Spleen (tissue), 11 donors: ENCODE measurements at regions not wholly inside any gene's neighbourhood (a gene's known extent, or its start where the extent isn't known, plus 50 kb on each side); places are given as distances from the start of the nearest gene placed in this dataset.

Source experiments
- DNase-seq: peaks from one replicate; pipeline ENCODE4 v3.0.0-alpha.2; 2020
- H3K27ac ChIP-seq, 8 donors: fragments of 200-600 bp; sonication (generic) in 7 of 8; 1 replicate in 4 of 8; 2 replicates in 4 of 8; pipeline versions ENCODE4 v1.5.0 to v1.8.0; 2016 to 2021; ENCODE audit warnings: inconsistent platforms in 4 of 8, mild to moderate bottlenecking in 4 of 8, moderate library complexity in 1 of 8
- H3K27me3 ChIP-seq, 7 donors: fragments of 200-600 bp; sonication (generic) in 6 of 7; replicated peaks in 1 of 7; 1 replicate in 4 of 7; 2 replicates in 3 of 7; pipeline versions ENCODE4 v1.5.0 to v1.8.0; 2016 to 2021; ENCODE audit warnings: inconsistent platforms in 3 of 7, mild to moderate bottlenecking in 1 of 7
- H3K36me3 ChIP-seq, 6 donors: fragments of 200-600 bp; sonication (generic) in 5 of 6; 1 replicate in 4 of 6; 2 replicates in 2 of 6; pipeline versions ENCODE4 v1.5.0 to v1.8.0; 2016 to 2021; ENCODE audit warnings: inconsistent platforms in 2 of 6
- H3K4me1 ChIP-seq, 6 donors: fragments of 200-600 bp; sonication (generic) in 5 of 6; 1 replicate in 3 of 6; 2 replicates in 3 of 6; pipeline versions ENCODE4 v1.5.0 to v1.8.0; 2016 to 2021; ENCODE audit warnings: inconsistent platforms in 3 of 6
- H3K4me3 ChIP-seq, 8 donors: fragments of 200-600 bp; sonication (generic) in 7 of 8; 1 replicate in 4 of 8; 2 replicates in 4 of 8; pipeline versions ENCODE4 v1.5.0 to v1.8.0; 2016 to 2021; ENCODE audit warnings: inconsistent platforms in 4 of 8, mild to moderate bottlenecking in 4 of 8, moderate library complexity in 2 of 8
- H3K9me3 ChIP-seq, 8 donors: fragments of 200-600 bp; sonication (generic) in 7 of 8; 1 replicate in 4 of 8; 2 replicates in 4 of 8; pipeline versions ENCODE4 v1.5.0 to v1.8.0; 2016 to 2021; ENCODE audit warnings: inconsistent platforms in 4 of 8
- CTCF ChIP-seq, 11 experiments: fragments of 200-600 bp in 7 of 11; fragments of 450-650 bp in 4 of 11; sonication (generic) in 4 of 11; IDR thresholded peaks in 8 of 11; conservative IDR thresholded peaks in 3 of 11; 1 replicate in 7 of 11; 2 replicates in 4 of 11; pipeline versions ENCODE4 v1.4.0 to v1.8.0; 2016 to 2021; ENCODE audit warnings: antibody characterized with exemption in 11 of 11, inconsistent platforms in 4 of 11, mild to moderate bottlenecking in 1 of 11
- POLR2A ChIP-seq, 3 donors: fragments of 450-650 bp; IDR thresholded peaks; one replicate each; pipeline ENCODE4 v1.5.1; 2017; ENCODE audit warnings: antibody characterized with exemption in 3 of 3, mild to moderate bottlenecking in 1 of 3
- POLR2AphosphoS5 ChIP-seq, 3 donors: sonication (generic); formaldehyde crosslinking; IDR thresholded peaks; one replicate each; pipeline ENCODE4 v1.5.1; 2017; ENCODE audit warnings: antibody characterized with exemption in 3 of 3
- WGBS, 5 donors: extraction: QIAGEN DNeasy Blood & Tissue Kit in 3 of 5; methylation state at CpG; one replicate each; pipeline versions ENCODE4 v1.1.5 to v1.1.7; 2013 to 2018; 5-methylcytosine and 5-hydroxymethylcytosine counted together
- intact Hi-C: fragments of 100-400 bp; cut with DNase I; formaldehyde crosslinking; loops from one replicate; pipeline ENCODE4 v1.15.0; 2023; ENCODE audit warnings: low total_unique reads
- donor health status: healthy with polysubstance abuse.
- donor health status: DM: no; HTN: no; CAD: no; lungs with moderate emphysema.
- donor health status: DM: no; HTN: no; CAD: no.
- donor health status: Bipolar disorder and iron deficiency.
- donor health status: healthy.
- donor health status: DM: no; HTN: no; CAD: no.
- donor health status: DM: yes; HTN: yes; CAD: no.

- H3K4me3 ChIP-seq, result no peak overlapping the region
- no peaks in the 10 kb centered on the region for H3K36me3 ChIP-seq
- no peaks in the 10 kb centered on the region for H3K4me1 ChIP-seq
- TF ChIP-seq POLR2A (IDR thresholded peaks at IDR 0.05), result no peak
- no peak for TF ChIP-seq POLR2AphosphoS5 (IDR thresholded peaks at IDR 0.05)
- no peak for TF ChIP-seq CTCF (IDR thresholded peaks at IDR 0.05 in 8 of 11, conservative IDR thresholded peaks at IDR 0.05 in 3 of 11)
- intact Hi-C loops, result no loop called here
- peaks cover 0 to 30% (median 20%) of the 10 kb centered on the region in 8 donors for H3K9me3 ChIP-seq
- WGBS, 5 donors, result 78 to 81% (median 79%) methylated on average over 1 of the region's 1 CpG
- H3K27me3 ChIP-seq, result no peaks in the 10 kb centered on the region
- H3K27ac ChIP-seq, result no peak overlapping the region
- DNase-seq, result no peak
Observed at GRCh38 chr14:28820677-28821076, 54.1 kb downstream of the FOXG1 start.

GRCh38 chr14:28821993-28822392 lies 55.4 kb downstream of the FOXG1 start:
- peaks cover 0 to 30% (median 20%) of the 10 kb centered on the region in 8 donors for H3K9me3 ChIP-seq
- no peak overlapping the region for H3K27ac ChIP-seq
- H3K27me3 ChIP-seq, result no peaks in the 10 kb centered on the region
- no peaks in the 10 kb centered on the region for H3K4me1 ChIP-seq
- intact Hi-C loops, result no loop called here
- H3K36me3 ChIP-seq, result no peaks in the 10 kb centered on the region
- DNase-seq, result no peak
- TF ChIP-seq POLR2A (IDR thresholded peaks at IDR 0.05) (no peak), CTCF (IDR thresholded peaks at IDR 0.05 in 8 of 11, conservative IDR thresholded peaks at IDR 0.05 in 3 of 11) (no peak), POLR2AphosphoS5 (IDR thresholded peaks at IDR 0.05) (no peak)
- no peak overlapping the region for H3K4me3 ChIP-seq

GRCh38 chr14:28823245-28823644 lies 56.7 kb downstream of the FOXG1 start:
- H3K9me3 ChIP-seq, result peaks cover 0 to 30% (median 20%) of the 10 kb centered on the region in 8 donors
- intact Hi-C loops, result no loop called here
- DNase-seq, result no peak
- WGBS, 5 donors, result 87 to 94% (median 93%) methylated on average over 1 of the region's 1 CpG
- H3K36me3 ChIP-seq, result no peaks in the 10 kb centered on the region
- no peak overlapping the region for H3K4me3 ChIP-seq
- TF ChIP-seq CTCF (IDR thresholded peaks at IDR 0.05 in 8 of 11, conservative IDR thresholded peaks at IDR 0.05 in 3 of 11) (no peak), POLR2AphosphoS5 (IDR thresholded peaks at IDR 0.05) (no peak), POLR2A (IDR thresholded peaks at IDR 0.05) (no peak)
- H3K4me1 ChIP-seq, result no peaks in the 10 kb centered on the region
- no peak overlapping the region for H3K27ac ChIP-seq
- H3K27me3 ChIP-seq, result no peaks in the 10 kb centered on the region

- Histone ChIP-seq H3K9me3 (peaks cover 0 to 5% (median 0%) of the 10 kb centered on the region in 8 donors), H3K36me3 (no peaks in the 10 kb centered on the region), H3K27ac (no peak overlapping the region), H3K4me1 (no peaks in the 10 kb centered on the region), H3K27me3 (no peaks in the 10 kb centered on the region), H3K4me3 (no peak overlapping the region)
- intact Hi-C loops, result no loop called here
- no peak for TF ChIP-seq CTCF (IDR thresholded peaks at IDR 0.05 in 8 of 11, conservative IDR thresholded peaks at IDR 0.05 in 3 of 11)
- TF ChIP-seq POLR2A (IDR thresholded peaks at IDR 0.05), result no peak
- TF ChIP-seq POLR2AphosphoS5 (IDR thresholded peaks at IDR 0.05), result no peak
- WGBS, 5 donors, result 83 to 95% (median 93%) methylated on average over 22 of the region's 22 CpGs
- no peak for DNase-seq
Observed at GRCh38 chr14:28830115-28830534, 63.5 kb downstream of the FOXG1 start.
